ENCODE measurements at regions not wholly inside any gene's neighbourhood (a gene's known extent, or its start where the extent isn't known, plus 50 kb on each side); places are given as distances from the start of the nearest gene placed in this dataset.

- H3K9ac ChIP-seq (ENCODE audit: low read length), result peak overlapping the region; percentile 62
- no peak overlapping the region for H3K4ac ChIP-seq (ENCODE audit: low read depth, low read length)
- H3K4me1 ChIP-seq (ENCODE audit: control insufficient read depth, low read depth, low read length), result peaks cover 9% of the 10 kb centered on the region
- H3K4me2 ChIP-seq (ENCODE audit: low read length), result peak overlapping the region; percentile 95
- H2BK120ac ChIP-seq (ENCODE audit: low read depth, low read length), result no peak overlapping the region
- no peaks in the 10 kb centered on the region for H3K79me1 ChIP-seq (ENCODE audit: low read length)
- WGBS (ENCODE audit: extremely low coverage, insufficient coverage, low lambda C conversion rate), result no CpG with 5 or more reads among the region's 26 CpGs
- no peak overlapping the region for H2AK5ac ChIP-seq (ENCODE audit: low read length)
- no peaks in the 10 kb centered on the region for H3K36me3 ChIP-seq (ENCODE audit: control insufficient read depth, insufficient read depth, low read length)
- no peak overlapping the region for H4K8ac ChIP-seq (ENCODE audit: low read depth, low read length)
- H3K18ac ChIP-seq (ENCODE audit: low read length), result no peak overlapping the region
- no peak overlapping the region for H4K5ac ChIP-seq (ENCODE audit: low read length)
- DNase-seq, result peak; percentile 40
- no peak overlapping the region for H2BK5ac ChIP-seq (ENCODE audit: low read length)
- H3K27ac ChIP-seq (ENCODE audit: low read depth, low read length), result no peak overlapping the region
- peak overlapping the region; percentile 82 for H3K56ac ChIP-seq (ENCODE audit: low read length)
- no peak overlapping the region for H2BK15ac ChIP-seq (replicated peaks; ENCODE audit: low read depth)
- H3K23ac ChIP-seq (ENCODE audit: low read length), result no peak overlapping the region
- H3K4me3 ChIP-seq (ENCODE audit: low read length), result peak overlapping the region; percentile 30
- no peaks in the 10 kb centered on the region for H3K79me2 ChIP-seq (ENCODE audit: control insufficient read depth, insufficient read depth, low read length)
- H3K27me3 ChIP-seq (ENCODE audit: insufficient read depth, low read length, poor library complexity), result peaks cover 16% of the 10 kb centered on the region
Measured at GRCh38 chr18:22347606-22348511, 69.9 kb downstream of the CTAGE1 start.

GRCh38 chr18:22346953-22347605 is 70.6 kb downstream of the CTAGE1 start:
- Histone ChIP-seq H3K4me3 (ENCODE audit: low read length) (no peak overlapping the region), H3K27ac (ENCODE audit: low read depth, low read length) (no peak overlapping the region), H3K18ac (ENCODE audit: low read length) (no peak overlapping the region), H2AK5ac (ENCODE audit: low read length) (no peak overlapping the region), H3K36me3 (ENCODE audit: control insufficient read depth, insufficient read depth, low read length) (no peaks in the 10 kb centered on the region), H3K9ac (ENCODE audit: low read length) (peak overlapping the region; percentile 39), H3K27me3 (ENCODE audit: insufficient read depth, low read length, poor library complexity) (peaks cover 16% of the 10 kb centered on the region), H4K8ac (ENCODE audit: low read depth, low read length) (no peak overlapping the region), H3K4me1 (ENCODE audit: control insufficient read depth, low read depth, low read length) (peaks cover 9% of the 10 kb centered on the region), H3K4ac (ENCODE audit: low read depth, low read length) (no peak overlapping the region), H2BK15ac (replicated peaks; ENCODE audit: low read depth) (no peak overlapping the region), H3K79me1 (ENCODE audit: low read length) (no peaks in the 10 kb centered on the region), H3K79me2 (ENCODE audit: control insufficient read depth, insufficient read depth, low read length) (no peaks in the 10 kb centered on the region), H4K5ac (ENCODE audit: low read length) (no peak overlapping the region), H2BK5ac (ENCODE audit: low read length) (no peak overlapping the region), H3K23ac (ENCODE audit: low read length) (no peak overlapping the region), H3K56ac (ENCODE audit: low read length) (peak overlapping the region; percentile 63), H3K4me2 (ENCODE audit: low read length) (peak overlapping the region; percentile 33), H2BK120ac (ENCODE audit: low read depth, low read length) (no peak overlapping the region)
- DNase-seq, result peak; percentile 73
- WGBS (ENCODE audit: extremely low coverage, insufficient coverage, low lambda C conversion rate), result no CpG with 5 or more reads among the region's 15 CpGs

GRCh38 chr18:22346401-22346952 is 71.2 kb downstream of the CTAGE1 start:
- H3K56ac ChIP-seq (ENCODE audit: low read length), result peak overlapping the region; percentile 63
- no peak overlapping the region for H3K4me3 ChIP-seq (ENCODE audit: low read length)
- no CpG with 5 or more reads among the region's 2 CpGs for WGBS (ENCODE audit: extremely low coverage, insufficient coverage, low lambda C conversion rate)
- no peaks in the 10 kb centered on the region for H3K79me1 ChIP-seq (ENCODE audit: low read length)
- H3K36me3 ChIP-seq (ENCODE audit: control insufficient read depth, insufficient read depth, low read length), result no peaks in the 10 kb centered on the region
- no peak overlapping the region for H4K8ac ChIP-seq (ENCODE audit: low read depth, low read length)
- H3K4ac ChIP-seq (ENCODE audit: low read depth, low read length), result no peak overlapping the region
- peaks cover 16% of the 10 kb centered on the region for H3K27me3 ChIP-seq (ENCODE audit: insufficient read depth, low read length, poor library complexity)
- H2BK5ac ChIP-seq (ENCODE audit: low read length), result no peak overlapping the region
- peaks cover 9% of the 10 kb centered on the region for H3K4me1 ChIP-seq (ENCODE audit: control insufficient read depth, low read depth, low read length)
- H3K18ac ChIP-seq (ENCODE audit: low read length), result no peak overlapping the region
- H2BK15ac ChIP-seq (replicated peaks; ENCODE audit: low read depth), result no peak overlapping the region
- H3K79me2 ChIP-seq (ENCODE audit: control insufficient read depth, insufficient read depth, low read length), result no peaks in the 10 kb centered on the region
- peak overlapping the region; percentile 39 for H3K9ac ChIP-seq (ENCODE audit: low read length)
- no peak overlapping the region for H2AK5ac ChIP-seq (ENCODE audit: low read length)
- H4K5ac ChIP-seq (ENCODE audit: low read length), result no peak overlapping the region
- no peak overlapping the region for H2BK120ac ChIP-seq (ENCODE audit: low read depth, low read length)
- no peak overlapping the region for H3K23ac ChIP-seq (ENCODE audit: low read length)
- peak overlapping the region; percentile 33 for H3K4me2 ChIP-seq (ENCODE audit: low read length)
- no peak for DNase-seq
- no peak overlapping the region for H3K27ac ChIP-seq (ENCODE audit: low read depth, low read length)

- Histone ChIP-seq H3K4me3 (ENCODE audit: low read length) (no peak overlapping the region), H4K5ac (ENCODE audit: low read length) (no peak overlapping the region), H2AK5ac (ENCODE audit: low read length) (no peak overlapping the region), H2BK5ac (ENCODE audit: low read length) (no peak overlapping the region), H4K8ac (ENCODE audit: low read depth, low read length) (no peak overlapping the region), H2BK15ac (replicated peaks; ENCODE audit: low read depth) (no peak overlapping the region), H3K79me1 (ENCODE audit: low read length) (no peaks in the 10 kb centered on the region), H3K79me2 (ENCODE audit: control insufficient read depth, insufficient read depth, low read length) (no peaks in the 10 kb centered on the region), H3K4me2 (ENCODE audit: low read length) (no peak overlapping the region), H3K56ac (ENCODE audit: low read length) (no peak overlapping the region), H3K23ac (ENCODE audit: low read length) (no peak overlapping the region), H3K18ac (ENCODE audit: low read length) (no peak overlapping the region), H3K27me3 (ENCODE audit: insufficient read depth, low read length, poor library complexity) (peaks cover 15% of the 10 kb centered on the region), H3K27ac (ENCODE audit: low read depth, low read length) (no peak overlapping the region), H3K4ac (ENCODE audit: low read depth, low read length) (no peak overlapping the region), H3K9ac (ENCODE audit: low read length) (no peak overlapping the region), H3K4me1 (ENCODE audit: control insufficient read depth, low read depth, low read length) (peaks cover 9% of the 10 kb centered on the region), H3K36me3 (ENCODE audit: control insufficient read depth, insufficient read depth, low read length) (no peaks in the 10 kb centered on the region), H2BK120ac (ENCODE audit: low read depth, low read length) (no peak overlapping the region)
- no peak for DNase-seq
- no CpG with 5 or more reads among the region's 2 CpGs for WGBS (ENCODE audit: extremely low coverage, insufficient coverage, low lambda C conversion rate)
Measured at GRCh38 chr18:22345718-22346117, 72.0 kb downstream of the CTAGE1 start.

- Histone ChIP-seq H3K4me3 (ENCODE audit: low read length) (no peak overlapping the region), H3K18ac (ENCODE audit: low read length) (no peak overlapping the region), H3K4me1 (ENCODE audit: control insufficient read depth, low read depth, low read length) (peaks cover 9% of the 10 kb centered on the region), H3K9ac (ENCODE audit: low read length) (no peak overlapping the region), H3K79me1 (ENCODE audit: low read length) (no peaks in the 10 kb centered on the region), H4K8ac (ENCODE audit: low read depth, low read length) (no peak overlapping the region), H2BK15ac (replicated peaks; ENCODE audit: low read depth) (no peak overlapping the region), H2BK5ac (ENCODE audit: low read length) (no peak overlapping the region), H3K23ac (ENCODE audit: low read length) (no peak overlapping the region), H4K5ac (ENCODE audit: low read length) (no peak overlapping the region), H3K4me2 (ENCODE audit: low read length) (no peak overlapping the region), H2AK5ac (ENCODE audit: low read length) (no peak overlapping the region), H3K36me3 (ENCODE audit: control insufficient read depth, insufficient read depth, low read length) (no peaks in the 10 kb centered on the region), H3K4ac (ENCODE audit: low read depth, low read length) (no peak overlapping the region), H3K79me2 (ENCODE audit: control insufficient read depth, insufficient read depth, low read length) (no peaks in the 10 kb centered on the region), H3K27me3 (ENCODE audit: insufficient read depth, low read length, poor library complexity) (peaks cover 11% of the 10 kb centered on the region), H3K56ac (ENCODE audit: low read length) (no peak overlapping the region), H2BK120ac (ENCODE audit: low read depth, low read length) (no peak overlapping the region), H3K27ac (ENCODE audit: low read depth, low read length) (no peak overlapping the region)
- no CpG with 5 or more reads among the region's 3 CpGs for WGBS (ENCODE audit: extremely low coverage, insufficient coverage, low lambda C conversion rate)
- DNase-seq, result no peak
Measured at GRCh38 chr18:22344908-22345670, 72.6 kb downstream of the CTAGE1 start.

Data from mesendoderm (in vitro differentiated cells).